ENCODE measurements at regions not wholly inside any gene's neighbourhood (a gene's known extent, or its start where the extent isn't known, plus 50 kb on each side); places are given as distances from the start of the nearest gene placed in this dataset.
"Not testable (repeated sequence)": the region's sequence is repeated elsewhere in the genome, so short reads cannot be mapped to it uniquely, and the experiment has no call there.

DNA sequence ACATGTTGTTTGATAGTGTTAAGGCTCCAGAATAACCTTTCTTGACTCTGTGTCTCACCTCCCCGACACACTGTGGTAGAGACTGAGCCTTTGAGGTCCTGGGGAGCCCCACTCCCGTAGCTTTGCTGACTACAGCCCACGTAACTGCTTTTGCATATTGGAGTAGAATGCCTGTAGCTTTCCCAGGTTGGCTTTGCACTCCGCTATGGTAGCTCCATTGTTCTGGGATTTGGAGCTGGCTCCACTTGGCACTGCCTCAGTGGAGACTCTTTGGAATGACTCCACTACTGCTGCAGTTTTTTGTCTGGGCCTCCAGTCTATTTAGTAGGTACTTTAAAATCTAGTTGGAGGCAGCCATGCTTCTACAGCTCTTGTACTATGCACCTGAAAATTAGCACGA, 56.2 kb upstream of the ANXA1 start:
- DNase-seq, result no peak

DNA sequence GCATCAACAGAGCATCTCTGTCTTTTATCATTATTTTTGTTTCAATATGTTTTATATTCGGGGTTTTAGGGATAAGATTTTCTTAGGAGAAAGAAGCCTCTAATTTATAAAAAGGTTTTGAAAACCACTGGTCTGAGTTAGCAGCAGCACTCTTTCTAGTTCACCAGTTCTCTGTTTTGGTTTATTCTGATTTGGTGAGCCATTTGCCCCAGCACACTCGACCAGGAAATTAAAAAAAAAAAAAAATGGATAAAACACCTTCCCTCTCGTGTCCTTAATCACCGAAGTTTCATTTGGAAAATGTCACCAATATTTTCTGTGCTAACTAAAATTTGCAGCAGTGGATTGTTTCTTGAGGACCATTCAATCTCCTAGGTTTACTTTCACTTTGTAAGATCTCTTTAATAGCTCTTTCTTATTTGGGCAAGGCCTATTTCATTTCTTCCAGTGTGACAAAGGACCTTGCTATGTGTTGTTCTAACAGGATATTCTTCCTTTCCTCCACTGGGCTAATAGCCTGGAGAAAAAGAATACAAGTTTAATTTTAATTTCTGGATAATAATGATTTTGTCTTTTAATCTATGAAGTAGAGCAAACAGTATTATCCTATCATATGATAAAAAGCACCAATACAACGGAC, 57.8 kb upstream of the ANXA1 start:
- DNase-seq, result no peak

DNA sequence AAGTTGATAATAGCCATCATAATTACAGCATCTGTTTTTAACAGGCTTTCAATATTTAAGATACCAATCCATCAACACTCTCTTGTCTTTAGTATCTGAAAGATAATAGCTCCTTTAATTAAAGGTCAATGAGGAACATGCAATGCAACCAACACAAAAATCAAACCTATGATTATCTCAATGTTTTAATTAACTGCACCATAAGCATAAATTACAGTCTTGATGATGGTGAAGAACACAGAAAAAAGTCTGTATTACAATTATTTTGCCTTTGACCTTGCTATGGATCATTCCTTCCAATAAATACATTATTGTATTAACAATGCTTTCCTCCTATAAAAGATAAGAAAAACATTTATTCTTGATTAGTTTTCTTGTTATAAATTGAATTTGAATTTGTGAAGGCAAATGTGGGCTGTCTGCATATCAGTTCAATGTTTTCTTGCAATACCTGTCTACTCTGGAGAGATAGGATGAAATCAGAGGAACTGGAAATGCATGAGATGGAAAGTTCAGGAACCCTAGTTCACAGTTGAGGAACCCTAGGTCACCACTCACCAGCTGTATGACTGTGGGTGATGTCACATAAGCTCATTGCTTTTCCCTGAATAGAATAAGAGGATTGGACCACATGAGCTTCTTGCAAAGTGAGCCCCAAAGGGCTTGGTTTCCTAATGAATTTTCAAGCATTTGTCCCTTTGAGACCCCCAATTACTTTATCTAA, 58.5 kb upstream of the ANXA1 start:
- no peak for DNase-seq

DNA sequence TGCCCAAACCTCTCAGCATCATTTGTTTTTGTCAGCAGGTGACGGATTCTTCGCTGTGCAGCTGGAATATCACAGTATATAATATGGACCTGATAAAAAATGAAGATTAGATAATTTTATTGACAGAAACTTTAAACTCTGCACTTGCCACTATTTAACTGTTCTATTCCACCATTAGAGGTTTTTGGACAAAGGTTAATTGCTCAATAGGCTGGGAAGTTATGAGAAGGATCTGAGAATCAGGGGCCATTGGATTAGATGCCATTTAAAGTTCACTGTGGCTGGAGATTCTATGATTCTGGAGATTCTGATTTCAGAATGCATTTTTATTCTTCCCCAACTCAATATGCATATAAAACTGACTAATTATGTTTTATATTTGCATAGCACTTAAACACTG, 59.8 kb upstream of the ANXA1 start:
- DNase-seq, result no peak

GRCh38 chr9:73090214-73090613, 61.5 kb upstream of the ANXA1 start:
- no peak for DNase-seq

GRCh38 chr9:73089304-73089985, 62.2 kb upstream of the ANXA1 start:
- no peak for DNase-seq

DNA sequence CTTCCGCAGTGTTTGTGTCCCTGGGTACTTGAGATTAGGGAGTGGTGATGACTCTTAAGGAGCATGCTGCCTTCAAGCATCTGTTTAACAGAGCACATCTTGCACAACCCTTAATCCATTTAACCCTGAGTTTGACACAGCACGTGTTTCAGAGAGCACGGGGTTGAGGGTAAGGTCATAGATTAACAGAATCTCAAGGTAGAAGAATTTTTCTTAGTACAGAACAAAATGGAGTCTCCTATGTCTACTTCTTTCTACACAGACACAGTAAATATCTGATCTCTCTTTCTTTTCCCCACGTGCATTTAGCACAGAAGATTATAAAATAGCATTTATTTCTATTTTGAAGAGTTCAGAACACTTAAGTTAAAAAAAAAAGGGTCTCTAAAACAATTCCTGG, 63.8 kb upstream of the ANXA1 start:
- DNase-seq, result not testable (repeated sequence)

DNA sequence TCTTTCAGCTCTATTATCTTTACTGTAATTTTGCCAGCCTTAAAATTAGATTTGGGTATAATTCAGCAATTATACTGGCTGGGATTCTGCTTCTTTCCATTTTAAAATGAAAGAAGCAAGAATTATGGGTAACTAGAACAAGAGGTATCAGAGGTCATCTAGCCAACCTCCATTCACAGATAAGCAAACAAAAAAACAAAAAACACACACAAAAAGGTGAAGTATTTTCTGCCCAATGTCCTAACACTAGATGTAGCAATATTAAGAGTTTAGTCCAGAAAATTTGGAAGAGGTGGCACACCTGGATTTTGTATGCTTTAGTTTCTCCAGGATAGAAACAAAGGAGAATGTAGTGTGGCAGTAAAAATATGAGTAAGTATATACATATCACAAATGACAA, 68.1 kb upstream of the ANXA1 start:
- DNase-seq, result no peak

DNA sequence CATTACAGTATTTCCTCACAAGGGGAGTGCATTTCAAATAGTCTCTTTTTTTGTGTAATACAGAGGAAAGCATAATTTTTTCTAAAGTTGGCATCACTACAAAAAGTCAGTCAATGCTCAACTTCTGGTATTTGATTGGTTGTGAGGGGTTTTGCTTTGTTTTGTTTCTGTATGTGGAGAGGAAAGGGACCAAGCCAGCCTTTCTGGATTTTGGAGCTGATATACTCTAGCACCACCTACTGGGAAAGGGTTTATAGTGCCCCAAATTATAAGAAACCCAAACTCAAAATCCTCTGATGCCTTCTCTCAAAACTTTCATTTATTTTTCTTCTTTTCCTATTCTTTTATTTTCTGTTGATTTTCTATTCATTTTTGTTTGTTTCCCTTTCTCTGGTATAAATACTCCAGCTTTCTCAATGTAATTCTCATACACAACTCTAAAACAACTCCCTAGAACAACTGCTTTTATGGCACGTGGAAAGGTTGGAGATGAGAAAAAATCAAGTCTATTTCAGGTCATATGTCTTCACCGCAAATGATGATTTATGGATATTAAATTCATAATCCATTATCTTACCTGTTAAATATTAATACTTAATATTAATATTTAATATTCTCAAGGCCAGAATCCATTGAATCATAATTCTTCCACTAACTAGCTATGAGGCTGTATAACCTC, 69.5 kb upstream of the ANXA1 start:
- DNase-seq, result no peak

DNA sequence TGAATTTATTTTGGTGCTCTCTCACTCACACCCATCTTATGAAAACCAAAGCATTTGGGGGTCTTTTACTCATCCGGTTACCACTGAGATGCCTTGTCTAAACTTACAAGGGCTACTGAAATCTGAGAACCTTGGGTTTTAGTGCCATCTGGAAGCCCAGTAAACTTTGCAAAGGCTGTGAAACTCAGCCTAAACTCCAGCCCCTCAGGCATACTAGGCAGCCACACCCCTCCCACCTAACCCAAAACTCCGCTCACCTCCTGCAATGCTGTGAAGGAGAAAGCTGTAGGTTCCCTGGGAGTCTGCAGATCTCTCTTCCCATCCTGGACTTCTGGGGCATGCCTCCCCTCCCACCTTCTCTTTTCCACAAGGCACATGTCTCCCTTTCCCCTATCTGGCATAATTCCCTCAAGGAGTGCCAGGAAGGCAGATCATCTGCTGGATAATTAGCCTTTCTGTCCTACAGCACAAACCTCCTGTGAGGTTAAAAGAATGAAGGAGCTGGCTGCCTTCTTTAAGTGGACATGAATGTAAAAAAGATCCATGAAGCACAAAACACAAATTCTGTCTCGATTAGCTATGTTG, 71.5 kb upstream of the ANXA1 start:
- DNase-seq, result no peak

DNA sequence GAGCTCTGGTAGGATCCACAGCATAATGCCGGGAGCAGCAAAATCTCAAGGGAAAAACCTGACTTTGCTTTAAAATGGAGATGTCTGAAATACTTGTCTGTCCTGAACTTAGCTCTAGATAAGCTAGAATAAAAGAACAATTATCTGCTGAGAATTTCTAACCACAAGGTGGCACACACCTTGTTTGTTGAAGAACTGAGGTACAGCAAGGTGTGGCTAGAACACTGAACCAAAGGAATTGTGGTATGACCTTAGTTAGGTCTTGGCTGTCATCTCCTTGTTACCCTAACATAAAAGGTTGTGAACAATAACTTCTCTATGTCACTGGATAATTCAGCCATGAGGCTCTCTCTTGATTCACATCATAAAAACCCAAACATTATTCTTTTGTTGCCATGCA, 72.3 kb upstream of the ANXA1 start:
- no peak for DNase-seq

DNA sequence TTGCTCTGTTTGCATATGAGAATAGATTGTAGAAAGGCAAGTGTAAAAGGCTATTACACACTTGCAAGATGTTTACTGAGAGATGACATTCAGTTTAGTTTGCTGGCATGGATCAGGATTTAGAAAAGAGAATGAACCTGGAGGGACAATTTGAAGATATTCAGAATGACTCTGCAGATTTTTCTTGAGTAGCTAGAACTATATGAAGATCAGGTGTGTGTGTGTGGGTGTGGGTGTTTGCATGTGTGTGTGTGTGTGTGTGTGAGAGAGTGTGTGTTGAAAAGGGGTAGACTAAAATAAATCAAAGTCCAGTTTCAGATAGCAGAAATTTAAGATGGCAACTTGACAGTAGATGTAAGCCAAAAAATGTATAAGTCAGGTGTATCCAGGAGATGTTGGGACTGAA, 74.0 kb upstream of the ANXA1 start:
- DNase-seq, result no peak

DNA sequence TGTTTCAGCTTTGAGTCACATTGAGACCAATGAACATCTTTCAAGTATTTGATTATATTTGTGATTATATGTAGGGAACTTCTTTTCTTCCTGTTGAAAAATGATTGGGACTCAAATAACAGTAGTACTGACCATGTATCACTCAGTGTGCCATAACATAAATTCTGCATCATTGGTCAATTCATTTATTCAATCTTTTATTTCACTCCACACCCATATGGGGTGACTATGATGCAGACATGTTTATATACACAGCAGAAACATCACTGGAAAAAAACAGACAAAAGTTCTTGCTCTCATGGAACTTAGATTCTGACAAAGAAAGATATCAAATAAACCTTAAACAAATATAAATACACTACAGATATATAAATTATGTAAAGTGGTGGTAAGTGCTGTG, 74.7 kb upstream of the ANXA1 start:
- DNase-seq, result no peak

DNA sequence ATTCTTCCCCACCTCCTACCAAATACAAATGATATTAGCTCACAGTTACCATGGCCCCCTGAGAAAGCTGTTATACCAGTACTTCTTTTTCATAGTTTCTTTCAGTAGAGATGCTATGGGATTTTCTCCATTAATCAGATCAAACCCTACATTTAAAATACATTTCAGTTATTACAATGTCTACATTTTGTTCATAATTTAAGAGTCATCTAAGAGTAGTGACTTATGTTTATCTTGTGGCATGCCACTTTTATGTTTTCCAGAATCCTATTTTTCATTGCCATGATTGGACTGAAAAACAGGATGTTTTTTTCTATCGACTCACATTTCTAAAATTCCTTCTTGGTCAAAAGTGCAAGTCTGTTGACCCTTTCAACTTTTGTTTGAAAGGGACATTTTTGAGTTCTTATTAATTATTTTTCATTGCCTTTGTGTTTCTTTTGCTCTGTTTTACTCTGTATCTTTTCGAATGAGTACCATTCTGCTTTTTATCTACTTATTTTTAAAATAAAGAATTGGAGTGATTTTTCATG, 77.4 kb upstream of the ANXA1 start:
- no peak for DNase-seq

DNA sequence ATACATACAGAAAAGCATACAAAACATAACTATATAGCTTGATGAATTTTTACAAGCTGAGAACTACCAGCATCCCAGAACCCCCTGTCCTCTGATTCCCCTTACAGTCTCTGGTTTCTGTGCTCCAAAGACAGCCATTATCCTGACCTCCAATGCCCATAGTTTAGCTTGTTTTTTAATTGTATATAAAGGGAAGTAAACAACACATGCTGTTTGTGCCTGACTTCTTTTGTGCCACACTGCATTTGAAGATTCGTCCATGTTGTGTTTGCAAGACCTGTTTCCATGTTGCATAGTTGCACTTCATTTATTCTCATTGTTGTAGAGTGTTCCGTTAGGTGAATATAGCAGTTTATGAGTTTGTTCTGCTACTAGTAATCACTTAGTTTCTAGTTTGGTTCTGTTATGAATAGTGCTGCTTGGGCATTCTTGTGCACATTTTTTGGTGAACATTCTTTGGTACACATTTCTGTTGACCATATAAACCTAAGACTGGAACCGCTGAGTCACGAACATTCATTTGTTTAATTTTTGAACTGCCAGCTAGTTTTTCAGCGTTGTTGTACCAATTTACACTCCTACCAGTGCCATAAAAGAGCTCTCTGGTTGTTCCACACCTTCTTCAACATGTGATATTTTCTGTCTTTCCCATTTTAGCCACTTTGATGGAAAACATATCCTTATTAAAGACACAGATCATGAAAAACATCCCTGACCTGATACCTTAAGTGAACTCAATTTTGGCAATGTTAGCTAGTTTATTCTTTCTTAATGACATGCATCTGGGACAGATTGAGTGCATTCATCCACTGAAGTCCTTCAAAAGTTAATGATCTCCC, 78.1 kb upstream of the ANXA1 start:
- no peak for DNase-seq

DNA sequence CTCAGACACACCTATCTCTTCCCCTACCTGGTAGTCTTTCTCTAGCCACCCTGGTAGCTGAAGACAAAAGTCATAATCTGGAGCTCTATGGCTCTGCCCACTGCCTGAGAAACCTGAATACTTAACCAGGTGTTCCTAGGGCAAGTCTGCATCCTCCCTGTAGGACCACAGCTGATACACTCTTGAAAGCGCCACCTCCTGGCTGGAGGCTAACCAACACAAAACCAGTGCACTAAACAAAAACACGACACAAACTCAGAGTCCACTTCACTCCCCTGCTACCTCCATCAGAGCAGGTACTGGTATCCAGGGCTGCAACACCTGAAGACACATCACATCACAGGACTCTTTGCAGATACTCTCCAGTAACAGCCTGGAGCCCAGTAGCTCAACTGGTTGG, 84.6 kb upstream of the ANXA1 start:
- no peak for DNase-seq

- no peak for DNase-seq
Measured at GRCh38 chr9:73065439-73065838, 86.2 kb upstream of the ANXA1 start.

- DNase-seq, result no peak
Measured at GRCh38 chr9:73064315-73064714, 87.3 kb upstream of the ANXA1 start.

DNA sequence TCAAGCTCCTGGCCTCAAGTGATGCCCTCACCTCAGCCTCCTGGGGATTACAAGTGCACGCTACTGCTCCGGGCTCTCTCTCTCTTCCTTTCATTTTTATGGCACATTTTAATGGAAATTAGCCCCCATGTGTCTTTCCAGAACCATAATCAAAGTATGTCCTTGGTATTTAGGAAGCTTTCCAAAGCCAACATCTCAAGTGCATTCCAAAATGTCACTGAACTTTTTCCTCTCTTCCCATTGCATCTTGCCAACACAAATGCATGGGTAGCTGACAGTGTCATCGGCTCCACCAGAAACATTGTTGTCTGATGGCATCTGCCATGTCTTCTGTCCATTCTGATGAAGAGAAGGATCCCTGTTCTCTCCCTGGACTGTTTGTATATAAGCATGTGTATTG, 90.5 kb upstream of the ANXA1 start:
- DNase-seq, result no peak

GRCh38 chr9:73059247-73059646, 92.4 kb upstream of the ANXA1 start:
- no peak for DNase-seq

DNA sequence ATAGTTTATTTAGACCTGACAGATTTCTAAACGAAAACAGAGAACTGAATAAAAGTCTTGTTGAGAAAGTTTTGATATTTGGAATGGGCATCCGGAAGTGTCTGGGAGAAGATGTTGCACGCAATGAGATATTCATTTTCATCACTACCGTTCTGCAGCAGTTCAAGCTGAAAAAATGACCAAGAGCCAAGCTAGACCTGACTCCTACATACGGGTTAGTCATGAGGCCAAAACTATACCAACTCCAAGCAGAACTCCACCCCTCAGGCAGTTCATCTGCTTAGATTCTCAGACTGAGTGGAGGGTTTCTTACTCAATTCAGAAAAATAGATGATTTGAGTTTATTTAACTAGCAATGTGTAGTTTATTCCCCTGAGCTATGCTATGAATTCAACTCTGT, 95.4 kb upstream of the ANXA1 start:
- DNase-seq, result no peak

DNA sequence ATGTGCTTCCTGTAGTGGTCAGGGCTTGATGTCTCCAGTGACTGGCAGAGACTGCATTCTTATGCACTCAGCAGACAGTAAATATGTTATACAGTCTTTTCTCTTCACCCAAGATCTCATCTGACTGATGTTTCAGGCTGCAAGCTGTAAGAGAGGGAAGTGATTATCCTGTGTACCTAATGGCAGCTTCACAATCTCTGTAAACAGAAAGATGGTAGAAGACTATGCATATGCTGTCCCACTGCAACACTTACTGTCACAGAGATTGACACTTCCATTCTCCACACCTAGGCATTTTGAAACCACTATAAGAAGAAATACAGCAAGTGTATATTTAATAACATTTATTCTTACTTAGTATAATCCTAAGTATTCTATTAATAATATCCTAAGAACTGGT, 97.6 kb upstream of the ANXA1 start:
- DNase-seq, result no peak

Measured in activated CD4-positive, alpha-beta T cell treated with anti-CD3 and anti-CD28 coated beads, Interleukin-2, amount 50 U/mL, for 4 hours (primary cell).